Spleen (tissue), 7 donors: ENCODE measurements at regions not wholly inside any gene's neighbourhood (a gene's known extent, or its start where the extent isn't known, plus 50 kb on each side); places are given as distances from the start of the nearest gene placed in this dataset.

Experiments
- CTCF ChIP-seq, 11 experiments: fragments of 200-600 bp in 7 of 11; fragments of 450-650 bp in 4 of 11; sonication (generic) in 4 of 11; IDR thresholded peaks in 8 of 11; conservative IDR thresholded peaks in 3 of 11; 1 replicate in 7 of 11; 2 replicates in 4 of 11; pipeline versions ENCODE4 v1.4.0 to v1.8.0; 2016 to 2021; ENCODE audit warnings: antibody characterized with exemption in 11 of 11, inconsistent platforms in 4 of 11, mild to moderate bottlenecking in 1 of 11
- POLR2A ChIP-seq, 3 donors: fragments of 450-650 bp; IDR thresholded peaks; one replicate each; pipeline ENCODE4 v1.5.1; 2017; ENCODE audit warnings: antibody characterized with exemption in 3 of 3, mild to moderate bottlenecking in 1 of 3
- POLR2AphosphoS5 ChIP-seq, 3 donors: sonication (generic); formaldehyde crosslinking; IDR thresholded peaks; one replicate each; pipeline ENCODE4 v1.5.1; 2017; ENCODE audit warnings: antibody characterized with exemption in 3 of 3
- donor health status: DM: no; HTN: no; CAD: no; lungs with moderate emphysema.
- donor health status: DM: no; HTN: no; CAD: no.
- donor health status: DM: no; HTN: no; CAD: no.

GRCh38 chr7:42593860-42594259, 318.0 kb downstream of the C7orf25 start:
- no peak for TF ChIP-seq POLR2A (IDR thresholded peaks at IDR 0.05)
- TF ChIP-seq CTCF (IDR thresholded peaks at IDR 0.05 in 8 of 11, conservative IDR thresholded peaks at IDR 0.05 in 3 of 11) = no peak
- TF ChIP-seq POLR2AphosphoS5 (IDR thresholded peaks at IDR 0.05) = no peak
